ENCODE measurements at regions not wholly inside any gene's neighbourhood (a gene's known extent, or its start where the extent isn't known, plus 50 kb on each side); places are given as distances from the start of the nearest gene placed in this dataset.

GRCh38 chr9:551986-552929, 289.2 kb upstream of the DMRT1 start:
- no peak for DNase-seq (ENCODE audit: low read depth)

- DNase-seq (ENCODE audit: low read depth), result no peak
Measured at GRCh38 chr9:555493-555892, 286.0 kb upstream of the DMRT1 start.

- DNase-seq (ENCODE audit: low read depth), result no peak
Measured at GRCh38 chr9:556199-556598, 285.3 kb upstream of the DMRT1 start.

GRCh38 chr9:556675-557074, 284.8 kb upstream of the DMRT1 start:
- DNase-seq (ENCODE audit: low read depth), result no peak

- no peak for DNase-seq (ENCODE audit: low read depth)
Measured at GRCh38 chr9:557601-558201, 283.8 kb upstream of the DMRT1 start.

- DNase-seq (ENCODE audit: low read depth), result no peak
Measured at GRCh38 chr9:561427-561826, 280.1 kb upstream of the DMRT1 start.

- no peak for DNase-seq (ENCODE audit: low read depth)
Measured at GRCh38 chr9:563200-563599, 278.3 kb upstream of the DMRT1 start.

- no peak for DNase-seq (ENCODE audit: low read depth)
Measured at GRCh38 chr9:565528-565927, 276.0 kb upstream of the DMRT1 start.

- DNase-seq (ENCODE audit: low read depth), result no peak
Measured at GRCh38 chr9:567128-567746, 274.3 kb upstream of the DMRT1 start.

- no peak for DNase-seq (ENCODE audit: low read depth)
Measured at GRCh38 chr9:567747-568305, 273.7 kb upstream of the DMRT1 start.

- DNase-seq (ENCODE audit: low read depth), result no peak
Measured at GRCh38 chr9:569296-569695, 272.2 kb upstream of the DMRT1 start.

GRCh38 chr9:570187-570586, 271.3 kb upstream of the DMRT1 start:
- DNase-seq (ENCODE audit: low read depth), result no peak

- no peak for DNase-seq (ENCODE audit: low read depth)
Measured at GRCh38 chr9:571066-571465, 270.4 kb upstream of the DMRT1 start.

- DNase-seq (ENCODE audit: low read depth), result no peak
Measured at GRCh38 chr9:571741-572140, 269.8 kb upstream of the DMRT1 start.

- DNase-seq (ENCODE audit: low read depth), result no peak
Measured at GRCh38 chr9:573691-574410, 267.6 kb upstream of the DMRT1 start.

- no peak for DNase-seq (ENCODE audit: low read depth)
Measured at GRCh38 chr9:575139-575538, 266.4 kb upstream of the DMRT1 start.

- no peak for DNase-seq (ENCODE audit: low read depth)
Measured at GRCh38 chr9:580652-581342, 260.7 kb upstream of the DMRT1 start.

GRCh38 chr9:581673-582497, 259.6 kb upstream of the DMRT1 start:
- no peak for DNase-seq (ENCODE audit: low read depth)

GRCh38 chr9:582775-583174, 258.7 kb upstream of the DMRT1 start:
- no peak for DNase-seq (ENCODE audit: low read depth)

GRCh38 chr9:587527-587926, 254.0 kb upstream of the DMRT1 start:
- DNase-seq (ENCODE audit: low read depth), result no peak

- no peak for DNase-seq (ENCODE audit: low read depth)
Measured at GRCh38 chr9:588981-589380, 252.5 kb upstream of the DMRT1 start.
